ENCODE measurements at regions not wholly inside any gene's neighbourhood (a gene's known extent, or its start where the extent isn't known, plus 50 kb on each side); places are given as distances from the start of the nearest gene placed in this dataset.

DNA sequence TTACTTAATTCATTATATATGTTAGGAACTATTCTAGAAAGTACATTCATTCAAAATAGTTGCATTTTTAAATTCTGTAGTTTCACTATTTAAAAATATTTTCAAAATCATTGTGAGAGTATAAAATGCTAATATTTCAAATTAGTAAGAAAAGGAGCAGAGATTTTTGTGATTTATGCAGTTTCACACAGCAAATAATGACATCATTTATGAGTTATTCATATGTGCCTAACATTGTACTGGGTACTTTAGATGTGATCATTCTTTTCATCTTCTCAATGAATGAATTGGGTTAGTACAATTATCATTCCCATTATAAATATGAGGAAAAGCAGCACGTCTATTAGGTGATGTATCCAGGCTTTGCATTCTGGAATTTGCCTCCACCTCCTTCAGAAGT is 1451.0 kb upstream of the IGFBP7 start:
- H3K4me1 ChIP-seq (ENCODE audit: insufficient read depth, low read length): no peaks in the 10 kb centered on the region
- H3K9ac ChIP-seq (ENCODE audit: low read depth, low read length): no peak overlapping the region
- no peaks in the 10 kb centered on the region for H3K9me3 ChIP-seq (ENCODE audit: control insufficient read depth, insufficient read depth, low read length)
- H3K36me3 ChIP-seq (ENCODE audit: insufficient read depth, low read length): no peaks in the 10 kb centered on the region

GRCh38 chr4:58560736-58561135 is 1450.6 kb upstream of the IGFBP7 start:
- Histone ChIP-seq H3K4me1 (ENCODE audit: insufficient read depth, low read length) (no peaks in the 10 kb centered on the region), H3K9ac (ENCODE audit: low read depth, low read length) (no peak overlapping the region)

DNA sequence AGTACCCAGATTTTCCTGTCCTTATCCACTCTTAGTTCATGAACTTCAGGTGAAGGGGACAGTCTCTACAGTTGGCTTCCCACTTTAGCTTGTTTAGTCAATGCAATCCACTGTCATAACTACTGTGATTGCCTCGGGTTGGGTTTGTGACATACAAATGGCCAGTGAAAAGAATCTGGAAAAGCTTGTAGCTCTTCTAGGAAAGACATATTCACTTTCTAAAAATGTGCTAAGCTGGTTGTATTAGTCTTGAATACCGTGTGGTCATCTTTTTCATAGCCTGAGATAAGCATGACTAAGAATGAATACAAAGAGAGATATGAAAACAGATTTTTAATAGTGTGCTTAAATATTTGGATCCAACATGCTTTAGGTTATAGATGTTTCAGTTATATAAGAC is 1443.5 kb upstream of the IGFBP7 start:
- Histone ChIP-seq H3K36me3 (ENCODE audit: insufficient read depth, low read length) (no peaks in the 10 kb centered on the region), H3K9ac (ENCODE audit: low read depth, low read length) (no peak overlapping the region), H3K9me3 (ENCODE audit: control insufficient read depth, insufficient read depth, low read length) (no peaks in the 10 kb centered on the region), H3K4me1 (ENCODE audit: insufficient read depth, low read length) (peaks cover 8% of the 10 kb centered on the region; the same call in 1 of the 2 replicates)

More at GRCh38 chr4:58560736-58561135, 1450.6 kb upstream of the IGFBP7 start:
- H3K36me3 ChIP-seq (ENCODE audit: insufficient read depth, low read length): no peaks in the 10 kb centered on the region
- H3K9me3 ChIP-seq (ENCODE audit: control insufficient read depth, insufficient read depth, low read length): no peaks in the 10 kb centered on the region

GRCh38 chr4:58553031-58553430 is 1442.8 kb upstream of the IGFBP7 start:
- no peaks in the 10 kb centered on the region for H3K9me3 ChIP-seq (ENCODE audit: control insufficient read depth, insufficient read depth, low read length)
- peaks cover 8% of the 10 kb centered on the region; the same call in 1 of the 2 replicates for H3K4me1 ChIP-seq (ENCODE audit: insufficient read depth, low read length)
- no peak overlapping the region for H3K9ac ChIP-seq (ENCODE audit: low read depth, low read length)
- H3K36me3 ChIP-seq (ENCODE audit: insufficient read depth, low read length): no peaks in the 10 kb centered on the region

GRCh38 chr4:58551676-58552075 is 1441.5 kb upstream of the IGFBP7 start:
- H3K9me3 ChIP-seq (ENCODE audit: control insufficient read depth, insufficient read depth, low read length): no peaks in the 10 kb centered on the region
- H3K9ac ChIP-seq (ENCODE audit: low read depth, low read length): no peak overlapping the region
- H3K36me3 ChIP-seq (ENCODE audit: insufficient read depth, low read length): no peaks in the 10 kb centered on the region
- H3K4me1 ChIP-seq (ENCODE audit: insufficient read depth, low read length): peaks cover 8% of the 10 kb centered on the region; the same call in 1 of the 2 replicates

DNA sequence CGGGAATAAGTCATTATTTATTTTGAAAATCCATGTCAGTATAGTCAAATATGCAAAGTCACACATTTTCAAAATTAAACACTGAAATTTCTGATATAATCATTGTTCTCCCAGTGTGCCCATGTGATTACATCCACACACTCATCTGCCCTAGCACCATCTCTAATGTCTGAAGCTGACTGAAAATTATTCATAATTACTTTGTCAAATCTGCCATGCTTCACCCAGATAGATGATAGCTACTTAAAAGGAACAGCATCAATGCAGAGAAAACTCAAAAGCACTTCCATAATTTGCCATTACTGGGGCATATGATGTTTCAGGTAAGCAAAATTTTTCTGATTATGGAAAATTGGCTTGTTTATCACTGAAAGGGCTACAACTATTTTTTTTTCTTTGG is 1433.3 kb upstream of the IGFBP7 start:
- H3K36me3 ChIP-seq (ENCODE audit: insufficient read depth, low read length): no peaks in the 10 kb centered on the region
- H3K4me1 ChIP-seq (ENCODE audit: insufficient read depth, low read length): no peaks in the 10 kb centered on the region
- no peak overlapping the region for H3K9ac ChIP-seq (ENCODE audit: low read depth, low read length)
- no peaks in the 10 kb centered on the region for H3K9me3 ChIP-seq (ENCODE audit: control insufficient read depth, insufficient read depth, low read length)

DNA sequence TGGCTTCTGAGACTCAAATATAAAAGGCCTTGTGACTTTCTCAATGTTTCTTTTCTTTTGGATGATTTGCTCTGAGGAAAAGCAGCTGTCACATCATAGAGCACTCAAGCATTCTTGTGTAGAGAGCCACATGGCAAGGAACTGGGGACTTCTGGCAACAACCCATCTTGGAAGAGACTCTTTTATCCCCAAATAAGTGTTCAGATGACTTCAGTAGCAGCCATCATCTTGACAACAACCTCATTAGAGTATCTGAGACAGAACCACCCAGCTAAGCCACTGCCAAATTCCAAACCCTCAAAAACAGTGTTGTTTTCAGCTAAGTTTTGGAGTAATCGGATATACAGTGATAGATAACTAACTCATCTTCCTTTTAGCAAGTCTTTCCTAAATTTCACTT is 1431.7 kb upstream of the IGFBP7 start:
- Histone ChIP-seq H3K9me3 (ENCODE audit: control insufficient read depth, insufficient read depth, low read length) (no peaks in the 10 kb centered on the region), H3K36me3 (ENCODE audit: insufficient read depth, low read length) (no peaks in the 10 kb centered on the region), H3K4me1 (ENCODE audit: insufficient read depth, low read length) (no peaks in the 10 kb centered on the region), H3K9ac (ENCODE audit: low read depth, low read length) (no peak overlapping the region)

DNA sequence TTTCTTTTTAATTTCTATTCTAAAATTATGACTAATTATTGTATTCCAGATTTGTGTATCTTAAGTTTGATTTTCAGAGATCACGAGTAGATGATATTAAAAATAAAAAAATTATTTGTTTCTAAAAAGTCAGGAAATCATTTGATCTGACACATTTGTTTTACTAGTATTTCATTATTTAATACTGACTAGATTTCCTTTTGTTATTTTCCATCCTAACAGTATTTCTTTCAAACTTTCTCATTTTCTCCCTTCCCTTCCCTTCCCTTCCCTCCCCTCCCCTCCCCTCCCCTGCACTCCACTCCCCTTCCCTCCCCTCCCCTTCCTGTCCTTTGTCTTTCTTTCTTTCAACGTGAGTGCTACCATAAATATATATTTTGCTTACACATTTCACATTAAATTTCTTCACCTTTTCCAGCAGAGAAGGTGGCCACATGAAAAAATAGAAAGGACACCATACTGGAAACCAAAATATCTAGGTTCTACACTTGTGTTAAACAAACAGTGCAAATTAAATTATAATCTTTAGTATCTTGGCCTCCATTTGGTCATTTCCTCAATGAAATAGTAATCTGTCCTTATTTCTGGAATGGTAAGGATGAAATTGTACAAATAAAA is 1412.7 kb upstream of the IGFBP7 start:
- H3K36me3 ChIP-seq (ENCODE audit: insufficient read depth, low read length): no peaks in the 10 kb centered on the region
- no peaks in the 10 kb centered on the region for H3K4me1 ChIP-seq (ENCODE audit: insufficient read depth, low read length)
- no peaks in the 10 kb centered on the region for H3K9me3 ChIP-seq (ENCODE audit: control insufficient read depth, insufficient read depth, low read length)
- H3K9ac ChIP-seq (ENCODE audit: low read depth, low read length): no peak overlapping the region

DNA sequence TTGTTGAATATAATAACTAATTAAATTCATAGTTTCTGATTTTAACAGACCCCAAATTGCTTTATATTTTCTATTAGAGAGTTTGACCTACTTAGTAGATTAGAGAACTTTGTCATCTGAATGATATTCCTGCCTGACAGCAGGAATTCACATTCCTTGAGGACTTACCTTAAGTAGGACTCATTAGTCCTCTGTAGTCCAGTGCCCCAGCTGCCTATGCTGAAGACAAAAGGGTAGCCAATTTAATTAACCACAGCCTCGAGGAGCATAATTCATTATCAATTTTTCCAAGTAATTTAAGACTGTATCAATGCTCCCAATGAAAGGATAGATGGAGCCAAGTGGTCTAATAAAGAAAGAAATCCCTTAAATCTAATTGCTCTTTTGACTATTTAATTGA is 1405.0 kb upstream of the IGFBP7 start:
- no peak overlapping the region for H3K9ac ChIP-seq (ENCODE audit: low read depth, low read length)
- no peaks in the 10 kb centered on the region for H3K4me1 ChIP-seq (ENCODE audit: insufficient read depth, low read length)
- no peaks in the 10 kb centered on the region for H3K36me3 ChIP-seq (ENCODE audit: insufficient read depth, low read length)
- H3K9me3 ChIP-seq (ENCODE audit: control insufficient read depth, insufficient read depth, low read length): no peaks in the 10 kb centered on the region

DNA sequence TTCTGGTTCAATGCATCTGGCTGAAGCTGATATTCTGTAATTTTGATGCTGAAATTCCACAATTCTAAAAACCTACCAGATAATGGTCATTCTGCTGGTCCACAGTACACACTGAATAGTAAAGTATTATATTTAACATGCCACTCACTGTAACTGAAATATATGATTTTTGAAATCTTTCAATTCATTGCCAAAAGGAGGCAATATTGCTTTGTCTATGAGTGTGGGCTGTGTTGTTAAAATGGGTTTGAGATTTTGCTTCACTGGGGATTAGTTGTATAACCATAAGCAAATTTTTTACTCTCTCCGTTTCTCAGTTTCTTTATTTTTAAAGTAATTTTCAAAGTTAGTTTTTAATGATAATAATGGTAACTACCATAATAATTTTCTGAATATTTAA is 1404.1 kb upstream of the IGFBP7 start:
- H3K9ac ChIP-seq (ENCODE audit: low read depth, low read length): no peak overlapping the region
- H3K9me3 ChIP-seq (ENCODE audit: control insufficient read depth, insufficient read depth, low read length): no peaks in the 10 kb centered on the region
- no peaks in the 10 kb centered on the region for H3K4me1 ChIP-seq (ENCODE audit: insufficient read depth, low read length)
- H3K36me3 ChIP-seq (ENCODE audit: insufficient read depth, low read length): no peaks in the 10 kb centered on the region

- no peaks in the 10 kb centered on the region for H3K4me1 ChIP-seq (ENCODE audit: insufficient read depth, low read length)
- H3K9ac ChIP-seq (ENCODE audit: low read depth, low read length): no peak overlapping the region
- no peaks in the 10 kb centered on the region for H3K36me3 ChIP-seq (ENCODE audit: insufficient read depth, low read length)
- H3K9me3 ChIP-seq (ENCODE audit: control insufficient read depth, insufficient read depth, low read length): no peaks in the 10 kb centered on the region
Observed at GRCh38 chr4:58510652-58511051, 1400.5 kb upstream of the IGFBP7 start.

DNA sequence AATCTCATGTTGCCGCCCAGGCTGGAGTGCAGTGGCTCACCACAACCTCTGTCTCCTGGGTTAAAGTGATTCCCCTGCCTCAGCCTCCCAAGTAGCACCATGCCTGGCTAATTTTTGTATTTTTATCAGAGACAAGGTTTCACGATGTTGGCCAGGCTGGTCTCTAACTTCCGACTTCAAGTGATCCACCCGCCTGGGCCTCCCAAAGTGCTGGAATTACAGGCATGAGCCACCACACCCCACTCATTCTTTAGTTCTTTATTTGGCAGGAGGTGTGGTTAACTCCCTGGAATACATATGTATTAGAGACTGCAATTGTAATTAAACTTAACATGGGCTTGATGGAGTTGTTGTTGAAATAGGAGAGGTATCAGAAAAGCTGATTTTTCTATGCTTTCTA is 1396.9 kb upstream of the IGFBP7 start:
- Histone ChIP-seq H3K36me3 (ENCODE audit: insufficient read depth, low read length) (no peaks in the 10 kb centered on the region), H3K9me3 (ENCODE audit: control insufficient read depth, insufficient read depth, low read length) (no peaks in the 10 kb centered on the region), H3K9ac (ENCODE audit: low read depth, low read length) (no peak overlapping the region), H3K4me1 (ENCODE audit: insufficient read depth, low read length) (no peaks in the 10 kb centered on the region)

DNA sequence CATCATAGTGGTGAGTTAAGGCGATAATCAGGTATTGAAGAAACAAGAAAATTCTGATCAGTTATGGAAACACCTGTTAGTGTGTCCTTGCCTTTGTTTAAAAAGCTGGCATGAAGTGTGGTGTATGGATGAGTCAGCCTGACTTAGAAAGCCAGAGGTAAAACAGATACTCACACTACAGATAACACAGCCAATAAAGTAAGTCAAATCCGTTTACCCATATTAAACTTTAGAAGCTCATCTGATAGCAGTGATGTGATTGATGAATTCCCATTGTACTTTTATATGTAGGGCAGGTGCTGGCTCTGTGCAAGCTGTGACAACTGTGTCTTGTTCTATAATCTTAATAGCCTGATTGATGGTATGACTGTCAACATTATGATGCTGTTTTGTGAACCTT is 1392.7 kb upstream of the IGFBP7 start:
- H3K9ac ChIP-seq (ENCODE audit: low read depth, low read length): no peak overlapping the region

GRCh38 chr4:58499182-58499581 is 1389.0 kb upstream of the IGFBP7 start:
- Histone ChIP-seq H3K36me3 (ENCODE audit: insufficient read depth, low read length) (no peaks in the 10 kb centered on the region), H3K9me3 (ENCODE audit: control insufficient read depth, insufficient read depth, low read length) (peaks cover 4% of the 10 kb centered on the region; the same call in 1 of the 2 replicates), H3K4me1 (ENCODE audit: insufficient read depth, low read length) (peaks cover 9% of the 10 kb centered on the region; the same call in 1 of the 2 replicates), H3K9ac (ENCODE audit: low read depth, low read length) (no peak overlapping the region)

More for the DNA sequence above, 1392.7 kb upstream of the IGFBP7 start:
- peaks cover 4% of the 10 kb centered on the region; the same call in 1 of the 2 replicates for H3K9me3 ChIP-seq (ENCODE audit: control insufficient read depth, insufficient read depth, low read length)
- H3K36me3 ChIP-seq (ENCODE audit: insufficient read depth, low read length): no peaks in the 10 kb centered on the region
- H3K4me1 ChIP-seq (ENCODE audit: insufficient read depth, low read length): no peaks in the 10 kb centered on the region

GRCh38 chr4:58491620-58492019 is 1381.4 kb upstream of the IGFBP7 start:
- H3K9ac ChIP-seq (ENCODE audit: low read depth, low read length): no peak overlapping the region
- H3K36me3 ChIP-seq (ENCODE audit: insufficient read depth, low read length): no peaks in the 10 kb centered on the region
- peaks cover 10% of the 10 kb centered on the region; the same call in 1 of the 2 replicates for H3K4me1 ChIP-seq (ENCODE audit: insufficient read depth, low read length)
- no peaks in the 10 kb centered on the region; the same call in 1 of the 2 replicates for H3K9me3 ChIP-seq (ENCODE audit: control insufficient read depth, insufficient read depth, low read length)

All from ES-I3 (cell line).